ENCODE measurements at regions not wholly inside any gene's neighbourhood (a gene's known extent, or its start where the extent isn't known, plus 50 kb on each side); places are given as distances from the start of the nearest gene placed in this dataset. TPM values are rescaled to one million over a fixed set of nuclear protein-coding genes. Genes with fewer than 3 reads are reported as not detected.

Small RNA genes in the stretch of these regions (microRNA-seq; reads per million reads assigned to microRNA genes)
- gene KSR1P1 (ENCODE audit: insufficient read depth, insufficient read length) = not detected

Small RNA genes in the stretch of these regions (small RNA-seq; reads per million reads assigned to genes)
- gene KSR1P1 = 0 reads per million in 5 experiments
